A549 (cell line): ENCODE measurements at regions not wholly inside any gene's neighbourhood (a gene's known extent, or its start where the extent isn't known, plus 50 kb on each side); places are given as distances from the start of the nearest gene placed in this dataset.

Experiments used
- CHD2 ChIP-seq: fragments of 150-350 bp; IDR thresholded peaks from 2 replicates; pipeline ENCODE4 v1.6.1; 2014; ENCODE audit warnings: low read length; ENCODE audit not compliant: partially characterized antibody
- ESRRA ChIP-seq: fragments of 150-350 bp; IDR thresholded peaks from 2 replicates; pipeline ENCODE4 v1.6.1; 2014; ENCODE audit warnings: mild to moderate bottlenecking, low read length, borderline replicate concordance
- PHF8 ChIP-seq: fragments of 200-600 bp; sonication (generic); IDR thresholded peaks from 2 replicates; pipeline ENCODE4 v1.6.1; 2016; ENCODE audit warnings: low read depth, mild to moderate bottlenecking, antibody characterized with exemption, moderate library complexity, borderline replicate concordance
- POLR2A ChIP-seq: IDR thresholded peaks from 2 replicates; pipeline ENCODE4 v1.6.1; 2012; ENCODE audit warnings: mild to moderate bottlenecking, low read length
- SMC3 ChIP-seq: fragments of >200 bp; sonication (Bioruptor Twin); formaldehyde crosslinking; IDR thresholded peaks from 3 replicates; pipeline ENCODE4 v1.6.1; 2018; ENCODE audit warnings: inconsistent platforms

DNA sequence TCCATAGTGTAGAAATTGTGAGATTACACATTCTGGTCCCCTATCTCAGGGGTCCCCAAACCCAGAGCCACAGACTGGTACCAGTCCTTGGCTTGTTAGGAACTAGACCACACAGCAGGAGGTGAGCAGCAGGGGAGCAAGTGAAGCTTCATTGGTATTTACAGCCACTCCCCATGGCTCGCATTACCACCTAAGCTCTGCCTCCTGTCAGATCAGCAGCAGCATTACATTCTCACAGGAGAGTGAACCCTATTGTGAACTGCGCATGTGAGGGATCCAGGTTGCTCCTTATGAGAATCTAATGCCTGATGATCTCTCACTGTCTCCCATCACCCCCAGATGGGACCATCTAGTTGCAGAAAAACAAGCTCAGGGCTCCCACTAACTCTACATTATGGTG is 229.7 kb upstream of the IRF2BP2 start:
- TF ChIP-seq POLR2A (no peak), CHD2 (no peak), ESRRA (no peak), SMC3 (no peak), PHF8 (no peak)
